ENCODE measurements at regions not wholly inside any gene's neighbourhood (a gene's known extent, or its start where the extent isn't known, plus 50 kb on each side); places are given as distances from the start of the nearest gene placed in this dataset.
"Not testable (repeated sequence)": the region's sequence is repeated elsewhere in the genome, so short reads cannot be mapped to it uniquely, and the experiment has no call there.

GRCh38 chr3:102038477-102039142 lies 189.3 kb downstream of the NFKBIZ start:
- WGBS, 5 donors, result 43 to 71% (median 57%) methylated on average over 3 of the region's 3 CpGs
- peaks cover 0 to 15% (median 4%) of the 10 kb centered on the region in 8 donors for H3K9me3 ChIP-seq
- H3K4me1 ChIP-seq, result peaks cover 0 to 26% (median 3%) of the 10 kb centered on the region in 6 donors
- intact Hi-C loops (cut with DNase I; ENCODE audit: low total_unique reads), result no loop called here
- no peak for DNase-seq
- no peaks in the 10 kb centered on the region for H3K36me3 ChIP-seq
- no peaks in the 10 kb centered on the region for H3K27me3 ChIP-seq (replicated peaks in 1 of 7)
- peak overlapping the region in 6 of 8 donors; percentile 20 to 68 (median 51) for H3K27ac ChIP-seq
- no peak overlapping the region for H3K4me3 ChIP-seq
- TF ChIP-seq POLR2AphosphoS5 (IDR thresholded peaks at IDR 0.05) (no peak), CTCF (IDR thresholded peaks at IDR 0.05 in 8 of 11, conservative IDR thresholded peaks at IDR 0.05 in 3 of 11) (no peak), POLR2A (IDR thresholded peaks at IDR 0.05) (no peak)

- DNase-seq; H3K4me3 ChIP-seq; H3K27me3 ChIP-seq (replicated peaks in 1 of 7); H3K27ac ChIP-seq; H3K36me3 ChIP-seq; intact Hi-C loops (cut with DNase I; ENCODE audit: low total_unique reads): not testable (repeated sequence)
- WGBS, 5 donors, result 90 to 99% (median 94%) methylated on average over 7 to 8 of the region's 8 CpGs
- Histone ChIP-seq H3K9me3 (peaks cover 0 to 15% (median 4%) of the 10 kb centered on the region in 8 donors), H3K4me1 (peaks cover 0 to 26% (median 3%) of the 10 kb centered on the region in 6 donors)
Observed at GRCh38 chr3:102040144-102040543, 190.8 kb downstream of the NFKBIZ start.

- Histone ChIP-seq H3K9me3 (peaks cover 0 to 24% (median 20%) of the 10 kb centered on the region in 8 donors), H3K4me3 (no peak overlapping the region), H3K36me3 (no peaks in the 10 kb centered on the region), H3K27me3 (replicated peaks in 1 of 7) (no peaks in the 10 kb centered on the region), H3K27ac (no peak overlapping the region), H3K4me1 (peaks cover 10 to 15% (median 13%) of the 10 kb centered on the region in 6 donors)
- intact Hi-C loops (cut with DNase I; ENCODE audit: low total_unique reads), result no loop called here
- no peak for TF ChIP-seq POLR2AphosphoS5 (IDR thresholded peaks at IDR 0.05)
- TF ChIP-seq CTCF (IDR thresholded peaks at IDR 0.05 in 8 of 11, conservative IDR thresholded peaks at IDR 0.05 in 3 of 11), result no peak
- TF ChIP-seq POLR2A (IDR thresholded peaks at IDR 0.05), result no peak
- no peak for DNase-seq
- WGBS, 5 donors, result 53 to 74% (median 67%) methylated on average over 4 of the region's 4 CpGs
Observed at GRCh38 chr3:102053375-102053989, 204.2 kb downstream of the NFKBIZ start.

- no peak overlapping the region for H3K4me3 ChIP-seq
- peaks cover 13 to 26% (median 23%) of the 10 kb centered on the region in 6 donors for H3K4me1 ChIP-seq
- DNase-seq, result no peak
- H3K9me3 ChIP-seq, result peaks cover 0 to 12% (median 9%) of the 10 kb centered on the region in 8 donors
- H3K36me3 ChIP-seq, result no peaks in the 10 kb centered on the region
- no peak for TF ChIP-seq POLR2AphosphoS5 (IDR thresholded peaks at IDR 0.05)
- TF ChIP-seq CTCF (IDR thresholded peaks at IDR 0.05 in 8 of 11, conservative IDR thresholded peaks at IDR 0.05 in 3 of 11), result no peak
- no peak for TF ChIP-seq POLR2A (IDR thresholded peaks at IDR 0.05)
- H3K27ac ChIP-seq, result no peak overlapping the region
- 66 to 97% (median 83%) methylated on average over 10 of the region's 10 CpGs for WGBS, 5 donors
- H3K27me3 ChIP-seq (replicated peaks in 1 of 7), result no peaks in the 10 kb centered on the region
- intact Hi-C loops (cut with DNase I; ENCODE audit: low total_unique reads), result no loop called here
Observed at GRCh38 chr3:102054543-102055080, 205.3 kb downstream of the NFKBIZ start.

All from spleen (tissue), 11 donors.